UCSD-AML1 (cell line): ENCODE measurements at regions not wholly inside any gene's neighbourhood (a gene's known extent, or its start where the extent isn't known, plus 50 kb on each side); places are given as distances from the start of the nearest gene placed in this dataset.

Experiments
- DNase-seq: peaks from one replicate; lab custom pipeline; 2025; ENCODE audit not compliant: unreplicated experiment; lab: John Stamatoyannopoulos, UW

GRCh38 chr17:56085576-56086267 lies 67.6 kb upstream of the ANKFN1 start:
- no peak for DNase-seq

GRCh38 chr17:56087199-56087598 lies 66.1 kb upstream of the ANKFN1 start:
- DNase-seq = no peak

GRCh38 chr17:56096026-56096810 lies 57.1 kb upstream of the ANKFN1 start:
- DNase-seq = no peak

DNA sequence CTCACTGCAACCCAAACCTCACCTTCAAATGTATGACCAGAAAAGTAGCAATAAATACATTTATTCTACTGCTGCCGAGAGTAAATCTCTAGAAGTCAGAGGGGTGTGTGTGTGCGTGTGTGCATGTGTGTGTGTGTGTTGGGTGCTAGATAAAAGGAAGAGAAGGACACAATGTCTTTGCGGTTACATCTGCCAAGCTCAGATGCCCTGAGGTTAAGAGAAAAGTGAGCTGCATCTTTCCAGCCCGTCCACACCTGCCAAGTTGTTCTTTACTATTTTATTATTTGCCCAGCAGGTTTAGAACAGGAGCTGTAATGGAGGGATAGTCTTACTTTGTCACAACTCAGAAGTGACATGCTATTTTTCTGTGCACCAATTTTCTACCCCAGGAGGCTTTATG lies 54.5 kb upstream of the ANKFN1 start:
- no peak for DNase-seq

DNA sequence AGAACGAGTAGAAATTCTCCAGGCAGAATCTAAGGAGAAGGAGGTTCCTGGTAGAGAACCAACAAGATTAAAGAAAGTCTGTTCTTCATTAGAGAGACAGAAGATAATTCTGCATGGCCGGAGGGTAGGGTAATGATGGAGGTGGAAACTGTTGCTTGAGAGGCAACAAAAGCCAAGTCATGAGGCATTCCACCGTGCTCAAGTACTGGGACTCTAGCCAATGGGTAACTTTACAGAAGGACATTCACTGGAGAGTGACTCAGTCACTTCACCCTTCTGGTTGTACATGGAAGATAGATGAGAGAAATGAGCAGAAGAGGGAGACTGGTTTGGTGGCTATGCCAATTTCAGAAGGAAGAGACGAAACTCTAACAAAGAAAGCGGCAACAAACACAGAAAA lies 53.6 kb upstream of the ANKFN1 start:
- DNase-seq = no peak
